CD14-positive monocyte (primary cell): ENCODE measurements at regions not wholly inside any gene's neighbourhood (a gene's known extent, or its start where the extent isn't known, plus 50 kb on each side); places are given as distances from the start of the nearest gene placed in this dataset.

Experiments
- DNase-seq, 3 donors: peaks; one replicate each; pipeline ENCODE4 v3.0.0-alpha.2; 2011 to 2022
- H2AFZ ChIP-seq: 2 replicates; pipeline ENCODE4 v1.6.0; 2012; ENCODE audit warnings: mild to moderate bottlenecking, low read depth, low read length, inconsistent platforms; ENCODE audit not compliant: insufficient read depth, poor library complexity, severe bottlenecking
- H3K27ac ChIP-seq, 2 donors: 1 replicate in 1 of 2; 2 replicates in 1 of 2; pipeline ENCODE4 v1.5.1; 2012 to 2013; ENCODE audit warnings: low read length in 2 of 2, control low read depth in 1 of 2, inconsistent platforms in 1 of 2, low read depth in 1 of 2, mild to moderate bottlenecking in 1 of 2
- H3K27me3 ChIP-seq, 2 donors: one replicate each; pipeline versions ENCODE4 v1.6.0 to v1.6.1; 2011 to 2013; ENCODE audit warnings: low read length in 2 of 2; ENCODE audit not compliant: control insufficient read depth in 2 of 2, insufficient read depth in 2 of 2
- H3K36me3 ChIP-seq, 2 donors: replicated peaks in 1 of 2; 1 replicate in 1 of 2; 2 replicates in 1 of 2; pipeline versions ENCODE4 v1.5.1 to v1.6.1; 2012 to 2013; ENCODE audit warnings: low read length in 2 of 2, control low read depth in 1 of 2, inconsistent platforms in 1 of 2, mild to moderate bottlenecking in 1 of 2; ENCODE audit not compliant: insufficient read depth in 2 of 2, control insufficient read depth in 1 of 2
- H3K4me1 ChIP-seq, 2 donors: 1 replicate in 1 of 2; 2 replicates in 1 of 2; pipeline versions ENCODE4 v1.5.1 to v1.6.1; 2012 to 2013; ENCODE audit warnings: low read length in 2 of 2, control low read depth in 1 of 2, inconsistent platforms in 1 of 2, mild to moderate bottlenecking in 1 of 2, moderate library complexity in 1 of 2; ENCODE audit not compliant: insufficient read depth in 2 of 2, control insufficient read depth in 1 of 2
- H3K4me2 ChIP-seq: replicated peaks from 2 replicates; pipeline ENCODE3; 2012; ENCODE audit warnings: low read length, moderate library complexity, mild to moderate bottlenecking; ENCODE audit not compliant: poor library complexity, severe bottlenecking; ENCODE audit errors: extremely low read depth
- H3K4me3 ChIP-seq, 3 experiments: fragments of 200-600 bp in 1 of 3; sonication (generic) in 1 of 3; replicated peaks in 1 of 3; 1 replicate in 2 of 3; 2 replicates in 1 of 3; pipeline ENCODE4 v1.5.1; 2011 to 2013; ENCODE audit warnings: low read length in 3 of 3, mild to moderate bottlenecking in 3 of 3, control low read depth in 2 of 3, low read depth in 2 of 3, inconsistent platforms in 1 of 3, moderate library complexity in 1 of 3
- H3K79me2 ChIP-seq: 2 replicates; pipeline ENCODE4 v1.6.0; 2012; ENCODE audit warnings: mild to moderate bottlenecking, control low read depth, inconsistent platforms, low read length, moderate library complexity; ENCODE audit not compliant: insufficient read depth
- H3K9ac ChIP-seq: 2 replicates; pipeline ENCODE4 v1.6.0; 2017; ENCODE audit warnings: low read length, mild to moderate bottlenecking; ENCODE audit not compliant: insufficient read depth, poor library complexity, severe bottlenecking
- H3K9me3 ChIP-seq, 2 donors: replicated peaks in 1 of 2; 1 replicate in 1 of 2; 2 replicates in 1 of 2; pipeline versions ENCODE4 v1.5.1 to v1.6.1; 2012 to 2013; ENCODE audit warnings: low read length in 2 of 2, control low read depth in 1 of 2; ENCODE audit not compliant: control insufficient read depth in 1 of 2, insufficient read depth in 1 of 2
- H4K20me1 ChIP-seq: 2 replicates; pipeline ENCODE4 v1.6.0; 2012; ENCODE audit warnings: mild to moderate bottlenecking, low read length, control low read depth, moderate library complexity; ENCODE audit not compliant: insufficient read depth
- H3K27ac Mint-ChIP-seq, 7 donors: one replicate each; pipeline ENCODE4 v1.8.0; 2020; ENCODE audit warnings: mild to moderate bottlenecking in 7 of 7, mixed read lengths in 7 of 7, moderate library complexity in 6 of 7, inconsistent platforms in 2 of 7
- H3K27me3 Mint-ChIP-seq, 3 donors: one replicate each; pipeline ENCODE4 v1.8.0; 2021 to 2022; ENCODE audit warnings: low read depth in 3 of 3, mild to moderate bottlenecking in 3 of 3, mixed read lengths in 3 of 3, moderate library complexity in 3 of 3, inconsistent platforms in 1 of 3
- H3K36me3 Mint-ChIP-seq, 2 donors: one replicate each; pipeline ENCODE4 v1.8.0; 2020; ENCODE audit warnings: mixed read lengths in 2 of 2, inconsistent platforms in 1 of 2, mild to moderate bottlenecking in 1 of 2
- H3K4me1 Mint-ChIP-seq: one replicate; pipeline ENCODE4 v1.8.0; 2020; ENCODE audit warnings: mild to moderate bottlenecking, mixed read lengths
- H3K4me3 Mint-ChIP-seq, 2 donors: one replicate each; pipeline ENCODE4 v1.8.0; 2020; ENCODE audit warnings: mild to moderate bottlenecking in 2 of 2, mixed read lengths in 2 of 2, moderate library complexity in 1 of 2
- H3K9me3 Mint-ChIP-seq, 7 donors: one replicate each; pipeline ENCODE4 v1.8.0; 2020 to 2022; ENCODE audit warnings: mixed read lengths in 7 of 7, mild to moderate bottlenecking in 6 of 7, moderate library complexity in 6 of 7, inconsistent platforms in 2 of 7
- CTCF ChIP-seq: fragments of 200-600 bp; IDR thresholded peaks from one replicate; pipeline ENCODE4 v1.8.0; 2022; ENCODE audit warnings: antibody characterized with exemption, mild to moderate bottlenecking
- WGBS: methylation state at CpG from one replicate; pipeline ENCODE4 v1.1.5; 2013; ENCODE audit warnings: missing lambda C conversion rate; ENCODE audit not compliant: insufficient coverage; 5-methylcytosine and 5-hydroxymethylcytosine counted together
- intact Hi-C, 2 donors: fragments of 100-400 bp; cut with micrococcal nuclease; formaldehyde crosslinking; loops; one replicate each; pipeline versions ENCODE4 v1.15.0 to v1.15.1; 2023

GRCh38 chr7:5139998-5140397, 50.0 kb upstream of the WIPI2 start:
- 53% methylated on average over 5 of the region's 7 CpGs for WGBS
- no peaks in the 10 kb centered on the region for H4K20me1 ChIP-seq
- H3K79me2 ChIP-seq: no peaks in the 10 kb centered on the region
- H3K4me2 ChIP-seq: no peak overlapping the region
- peaks cover 6 to 7% of the 10 kb centered on the region in 2 donors for H3K4me1 ChIP-seq
- no peaks in the 10 kb centered on the region for H3K27me3 ChIP-seq
- no peak overlapping the region for H3K4me3 Mint-ChIP-seq
- H3K4me3 ChIP-seq: no peak overlapping the region
- H3K27ac Mint-ChIP-seq: no peak overlapping the region
- H2AFZ ChIP-seq: no peak overlapping the region
- H3K36me3 ChIP-seq: no peaks in the 10 kb centered on the region
- no peaks in the 10 kb centered on the region for H3K36me3 Mint-ChIP-seq
- H3K27me3 Mint-ChIP-seq: peaks cover 5 to 20% (median 10%) of the 10 kb centered on the region in 3 donors
- H3K9me3 Mint-ChIP-seq: peaks cover 0 to 4% (median 0%) of the 10 kb centered on the region in 7 donors
- H3K4me1 Mint-ChIP-seq: peaks cover 12% of the 10 kb centered on the region
- intact Hi-C loops: no loop called here
- no peaks in the 10 kb centered on the region for H3K9me3 ChIP-seq
- no peak overlapping the region for H3K9ac ChIP-seq
- DNase-seq: peak in 2 of 3 donors; percentile 6 to 21
- TF ChIP-seq CTCF: peak; percentile 70
- H3K27ac ChIP-seq: no peak overlapping the region
